GM19397 (cell line): ENCODE measurements at regions not wholly inside any gene's neighbourhood (a gene's known extent, or its start where the extent isn't known, plus 50 kb on each side); places are given as distances from the start of the nearest gene placed in this dataset.
A peak's percentile ranks its signal among the peaks of the same experiment; 100 is the strongest.

Experiments used
- ATAC-seq: cut with Tn5 transposase; IDR thresholded peaks from one replicate; pipeline ENCODE4 v1.9.1; 2021; ENCODE audit warnings: mild to moderate bottlenecking, moderate library complexity; ENCODE audit not compliant: unreplicated experiment

DNA sequence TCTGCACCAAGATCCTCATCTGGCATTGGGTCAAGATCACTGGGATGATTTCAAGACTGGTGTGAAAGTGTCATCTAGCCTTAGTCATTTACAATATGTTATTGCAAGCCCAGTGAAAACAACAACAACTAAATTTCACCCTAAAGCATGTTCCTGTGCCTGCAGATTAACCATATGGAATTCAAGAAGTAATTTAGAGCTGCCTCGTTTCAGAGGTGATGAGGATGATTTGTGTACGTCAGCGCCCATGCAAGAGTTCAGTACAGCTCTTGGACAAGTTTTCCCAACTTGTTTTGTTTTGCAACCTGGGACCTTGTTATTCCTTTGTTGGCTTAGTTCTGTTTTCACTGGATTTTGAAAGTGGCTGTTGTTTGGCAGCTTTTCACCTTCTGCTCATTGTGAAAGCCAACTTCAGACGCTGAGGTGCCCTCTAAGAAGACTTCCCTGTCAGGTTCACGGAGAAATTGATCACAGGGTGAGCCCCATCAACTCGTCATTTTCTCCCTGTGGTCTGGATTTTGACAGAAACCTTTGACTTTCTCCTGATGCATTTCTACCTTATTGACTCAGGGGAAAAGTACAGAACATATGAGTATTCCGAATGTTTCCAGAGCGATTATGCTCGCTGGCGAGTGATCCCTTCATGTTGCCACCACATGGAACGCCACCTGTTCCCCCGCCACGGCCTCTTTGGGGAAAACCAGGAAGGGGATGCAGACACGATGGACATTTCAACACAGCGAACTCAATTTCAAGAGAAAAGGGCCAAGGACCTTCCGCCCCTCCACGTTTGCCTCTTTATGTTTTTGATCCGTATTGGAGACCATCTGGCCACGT, 85.6 kb downstream of the FOXL1 start:
- no peak for ATAC-seq

DNA sequence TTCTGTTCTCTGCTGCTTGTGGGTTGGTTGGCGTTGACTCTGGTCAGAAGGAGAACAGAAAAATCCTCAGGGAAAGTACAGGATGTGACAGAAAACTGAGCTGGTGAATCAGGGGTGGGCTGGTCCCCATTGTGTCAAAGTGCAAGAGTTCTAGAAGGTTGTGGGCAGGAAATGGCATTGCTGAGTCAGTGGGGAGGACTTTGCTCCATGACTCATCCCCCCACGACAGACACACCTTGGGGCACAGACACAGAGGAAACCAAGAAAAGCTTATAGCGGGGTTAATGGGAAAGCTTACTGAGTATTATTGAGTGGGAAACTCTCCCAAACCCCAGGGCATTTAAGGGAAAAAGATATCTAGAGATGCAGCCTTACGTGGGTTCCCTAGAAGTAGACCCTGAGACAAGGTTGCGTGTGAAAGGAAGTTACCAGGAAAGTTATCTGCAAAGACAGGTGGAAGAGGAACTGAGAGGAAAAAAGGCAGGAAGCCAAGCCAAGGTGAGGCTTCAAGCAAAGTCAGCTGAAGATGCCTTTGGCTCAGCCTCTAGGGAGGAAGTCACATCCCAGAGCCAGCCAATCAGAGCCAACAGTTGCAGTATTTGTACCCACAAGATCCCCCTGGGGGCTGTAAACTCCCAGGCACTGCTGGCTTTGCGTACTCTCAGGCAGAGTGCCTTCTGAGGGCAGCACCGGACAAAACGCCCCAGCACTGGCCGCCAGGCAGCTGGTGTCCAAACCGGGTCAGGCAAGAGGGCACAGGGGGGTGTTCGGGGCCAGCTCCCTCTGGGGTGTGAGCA, 86.4 kb downstream of the FOXL1 start:
- ATAC-seq: peak; percentile 78

DNA sequence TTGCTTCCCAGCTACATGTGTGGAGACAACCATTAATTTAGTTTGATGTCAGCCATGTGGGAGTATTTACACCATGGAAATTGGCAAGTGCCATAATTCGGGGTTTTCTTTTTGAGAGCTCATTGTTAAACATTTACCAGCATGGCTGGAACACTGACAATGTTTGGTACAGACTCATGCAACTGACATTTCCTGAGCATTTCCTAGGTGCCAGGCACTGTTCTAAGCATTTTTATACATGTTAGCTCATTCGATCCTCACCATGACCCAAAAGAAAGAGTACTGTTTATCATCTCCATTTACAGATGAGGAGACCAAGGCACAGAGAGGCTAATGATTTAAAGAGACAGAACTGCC, 86.9 kb downstream of the FOXL1 start:
- ATAC-seq: peak; percentile 13

DNA sequence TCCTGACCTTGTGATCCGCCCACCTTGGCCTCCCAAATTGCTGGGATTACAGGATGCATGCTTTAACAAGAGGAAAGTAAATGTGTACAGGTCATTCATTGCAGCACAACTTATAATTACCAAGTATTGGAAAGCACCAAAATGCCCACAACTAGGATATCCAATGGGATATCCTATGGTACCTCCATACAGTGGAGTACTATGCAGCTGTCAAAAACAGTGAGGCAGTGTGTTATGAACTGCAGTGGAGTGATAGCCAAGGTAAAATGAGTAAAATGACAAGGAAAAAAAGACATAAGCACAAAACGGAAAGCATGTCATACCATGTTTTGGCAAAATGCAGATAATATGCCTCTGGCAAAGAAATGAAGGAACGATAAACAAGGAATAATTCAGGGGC, 87.6 kb downstream of the FOXL1 start:
- no peak for ATAC-seq

DNA sequence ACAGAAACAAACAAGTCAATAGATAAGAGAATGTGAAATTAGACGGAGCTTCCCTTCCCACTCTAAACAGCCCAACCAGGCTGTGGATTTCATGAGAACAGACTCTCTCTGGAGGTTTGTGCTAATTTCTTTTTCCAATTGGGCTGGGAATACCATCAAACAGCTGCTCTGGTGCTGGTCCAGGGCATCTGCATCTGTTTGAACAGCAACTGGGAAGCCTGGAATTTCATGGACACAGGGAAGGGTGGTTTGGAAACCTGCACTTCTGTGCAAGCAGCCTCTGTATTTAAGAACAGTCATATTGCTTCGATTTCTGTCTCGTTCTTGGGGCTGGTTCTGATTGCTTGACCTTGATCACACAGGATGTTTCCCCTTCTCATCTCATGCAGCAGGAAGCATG, 88.7 kb downstream of the FOXL1 start:
- ATAC-seq: no peak

DNA sequence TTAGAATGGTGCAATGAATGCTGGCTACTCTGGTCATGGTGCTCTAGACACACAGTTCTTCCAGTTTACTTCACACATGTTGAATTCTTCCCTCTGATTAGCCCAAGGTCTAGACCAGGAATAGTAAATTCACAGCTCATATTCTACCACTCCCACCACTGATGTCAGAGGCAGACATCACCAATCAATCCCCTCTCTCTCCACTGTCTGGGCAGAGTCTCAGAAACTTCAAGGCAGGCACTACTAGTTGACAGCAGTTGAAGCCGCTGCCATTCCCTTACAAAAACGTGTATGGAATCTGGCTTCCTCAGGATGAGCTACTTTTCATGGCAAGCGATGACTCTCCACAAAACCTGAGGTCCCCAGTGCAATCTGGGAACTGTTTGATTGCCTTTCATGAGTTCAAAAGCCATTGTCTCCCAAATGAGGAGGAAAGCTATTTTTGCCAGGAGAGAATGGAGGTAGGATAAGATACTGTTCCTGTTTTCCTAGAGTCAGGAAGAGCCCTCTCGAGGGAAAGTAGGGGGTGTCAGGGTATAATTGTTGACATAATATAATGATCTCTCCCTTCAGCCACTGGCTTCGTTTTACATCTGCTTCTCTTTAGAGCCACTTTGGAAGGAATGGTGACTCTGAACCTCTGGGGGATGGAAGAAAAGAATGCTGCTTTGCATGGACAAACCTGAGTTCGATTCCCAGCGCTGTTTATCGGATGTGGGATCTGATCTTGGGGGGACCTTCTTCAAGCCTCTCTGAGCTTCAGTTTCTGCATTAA, 90.0 kb downstream of the FOXL1 start:
- no peak for ATAC-seq

DNA sequence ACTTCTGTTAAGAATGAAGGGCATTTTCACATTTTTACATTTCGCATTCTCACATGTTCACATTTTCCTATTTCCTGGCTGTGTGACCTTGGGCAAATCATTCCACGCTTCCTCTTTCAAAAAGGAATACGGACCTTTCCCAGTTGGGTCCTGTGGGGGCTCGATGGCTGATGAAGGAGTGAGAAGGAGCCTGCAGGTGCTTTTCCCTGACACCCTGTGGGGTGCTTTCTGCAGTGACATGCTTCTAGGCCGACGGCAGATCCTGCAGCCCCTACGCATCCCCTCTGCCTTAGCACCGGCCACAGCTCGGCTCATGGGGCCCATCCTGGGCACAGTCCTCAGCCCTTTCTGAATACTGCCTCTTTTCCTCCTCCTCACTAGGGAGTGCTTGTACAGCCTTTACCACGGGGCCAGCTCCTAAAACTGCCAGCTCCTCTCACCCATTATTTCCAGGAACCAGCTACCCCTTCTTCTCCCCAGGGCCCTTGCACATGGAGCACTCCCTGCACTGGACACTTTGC, 91.0 kb downstream of the FOXL1 start:
- no peak for ATAC-seq

DNA sequence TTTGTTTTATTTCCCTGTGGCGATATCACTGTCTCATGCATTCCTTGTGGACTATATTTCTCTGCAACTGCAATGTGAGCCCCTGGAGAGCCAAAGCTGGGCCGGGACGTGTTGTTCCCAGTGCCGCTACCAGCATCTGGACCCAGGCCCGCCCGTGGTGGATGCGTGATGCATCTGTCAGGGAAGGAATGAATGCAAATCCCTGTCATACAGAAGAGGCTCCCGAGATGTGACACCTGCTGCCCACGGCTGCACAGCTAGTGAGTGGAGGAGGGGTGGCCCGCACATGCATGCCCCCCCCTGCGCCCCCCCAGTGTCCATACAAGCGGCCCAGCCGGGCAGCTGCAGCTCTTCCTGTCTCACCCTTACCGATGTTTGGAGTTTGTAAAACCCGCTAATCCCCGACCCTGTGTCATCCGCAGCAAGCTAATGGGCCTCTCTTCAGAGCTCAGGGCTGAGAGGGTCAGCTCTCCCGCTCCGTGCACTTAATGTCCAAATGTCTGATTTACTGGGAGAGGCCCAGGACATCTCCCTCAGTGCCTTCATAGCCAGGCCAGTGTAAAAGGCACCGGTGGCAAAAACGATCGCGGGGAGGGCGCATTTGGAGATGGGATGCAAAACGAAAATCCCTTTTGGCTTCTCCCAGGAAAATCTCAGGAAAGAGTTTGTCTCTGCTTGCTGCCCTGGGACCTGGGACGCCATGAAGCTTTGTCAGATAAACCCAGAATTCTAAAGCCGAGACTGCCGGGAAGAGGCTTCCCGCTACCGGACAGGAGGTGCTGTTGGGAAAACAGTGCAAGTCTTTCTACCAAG, 91.8 kb downstream of the FOXL1 start:
- no peak for ATAC-seq

DNA sequence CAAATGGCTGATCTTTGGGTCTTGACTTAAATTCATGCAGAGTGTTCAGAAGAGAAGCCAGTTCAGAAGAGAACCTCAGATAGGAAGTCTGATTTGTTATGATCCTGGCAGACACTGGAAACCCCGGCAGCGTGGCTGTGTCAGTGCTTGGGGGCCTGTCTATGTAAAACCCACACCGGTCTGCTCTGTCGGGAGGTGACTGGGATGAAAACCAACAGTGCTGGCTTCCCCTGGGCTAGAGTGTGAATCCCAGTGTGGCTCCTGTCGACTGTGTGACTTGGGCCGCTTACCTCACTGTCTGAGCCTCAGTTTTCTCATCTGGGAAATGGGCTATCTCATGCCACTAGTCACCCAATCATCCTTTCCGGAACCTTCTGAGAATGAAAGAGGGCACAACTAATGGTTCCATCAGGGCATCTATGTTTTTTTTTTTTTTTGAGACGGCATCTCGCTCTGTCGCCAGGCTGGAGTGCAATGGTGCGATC, 92.4 kb downstream of the FOXL1 start:
- no peak for ATAC-seq

DNA sequence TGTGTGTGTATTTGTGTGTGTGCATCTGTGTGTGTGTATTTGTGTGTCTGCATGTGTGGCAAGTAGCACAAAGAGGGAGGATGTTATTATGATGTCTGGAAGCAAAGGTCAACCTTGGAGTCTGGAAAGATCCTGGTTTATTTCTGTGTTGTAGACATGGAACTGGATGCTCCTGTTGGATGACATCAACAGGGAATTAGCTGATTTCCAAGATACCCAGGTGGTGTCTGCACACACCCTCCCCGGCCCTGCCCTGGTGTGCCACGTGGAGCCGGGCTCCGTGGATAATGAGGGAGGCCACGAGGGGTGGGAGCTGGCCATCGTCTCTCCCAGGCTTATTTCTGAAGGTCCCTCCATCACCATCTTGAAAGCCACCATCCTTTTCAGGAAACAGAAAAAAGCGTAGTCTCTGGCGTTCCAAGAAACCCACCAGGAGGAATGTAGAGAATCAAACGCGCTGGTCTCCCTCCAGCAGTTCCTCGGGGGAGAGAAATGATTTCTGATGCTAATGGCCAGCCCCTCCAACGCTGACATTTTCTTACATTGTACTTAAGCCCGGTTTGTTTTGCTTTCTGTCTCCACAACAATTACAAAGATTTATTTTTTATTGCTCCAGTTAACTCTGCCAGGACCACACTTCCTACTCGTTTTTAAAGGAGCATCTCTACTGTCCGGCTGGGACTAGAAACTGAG, 93.3 kb downstream of the FOXL1 start:
- ATAC-seq: no peak

DNA sequence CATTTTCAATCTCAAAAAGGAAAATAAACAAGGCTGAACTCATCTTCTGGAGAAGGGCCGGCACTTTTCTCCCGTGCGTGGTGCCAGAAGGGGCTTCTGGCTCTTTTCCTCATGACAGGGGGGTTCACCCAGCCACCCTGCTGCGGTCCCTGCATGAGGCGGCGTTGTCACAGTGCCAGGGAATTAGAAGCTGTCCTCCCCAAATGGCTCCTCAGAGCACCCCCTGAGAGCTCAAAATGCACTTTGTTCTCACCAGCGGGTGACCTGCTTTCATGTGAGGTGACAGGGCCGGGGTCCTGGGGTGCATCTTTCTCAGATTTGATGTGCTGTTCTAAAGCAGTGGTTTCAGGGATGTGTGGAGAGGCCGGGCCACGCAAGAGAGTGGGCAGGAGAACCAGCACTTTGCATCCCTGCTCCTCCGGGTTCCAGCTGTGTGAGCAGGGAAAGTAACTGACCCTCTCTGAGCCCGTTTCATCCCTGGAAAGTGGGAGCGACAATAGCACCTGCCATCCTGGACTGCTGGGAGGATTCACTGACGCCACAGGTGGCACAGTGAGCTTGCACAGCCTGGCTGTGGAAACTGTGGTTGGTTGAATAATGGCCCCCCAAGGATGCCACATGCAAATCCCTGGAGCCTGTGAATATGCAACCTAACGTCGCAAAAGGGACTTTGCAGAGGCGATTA, 94.0 kb downstream of the FOXL1 start:
- ATAC-seq: no peak

DNA sequence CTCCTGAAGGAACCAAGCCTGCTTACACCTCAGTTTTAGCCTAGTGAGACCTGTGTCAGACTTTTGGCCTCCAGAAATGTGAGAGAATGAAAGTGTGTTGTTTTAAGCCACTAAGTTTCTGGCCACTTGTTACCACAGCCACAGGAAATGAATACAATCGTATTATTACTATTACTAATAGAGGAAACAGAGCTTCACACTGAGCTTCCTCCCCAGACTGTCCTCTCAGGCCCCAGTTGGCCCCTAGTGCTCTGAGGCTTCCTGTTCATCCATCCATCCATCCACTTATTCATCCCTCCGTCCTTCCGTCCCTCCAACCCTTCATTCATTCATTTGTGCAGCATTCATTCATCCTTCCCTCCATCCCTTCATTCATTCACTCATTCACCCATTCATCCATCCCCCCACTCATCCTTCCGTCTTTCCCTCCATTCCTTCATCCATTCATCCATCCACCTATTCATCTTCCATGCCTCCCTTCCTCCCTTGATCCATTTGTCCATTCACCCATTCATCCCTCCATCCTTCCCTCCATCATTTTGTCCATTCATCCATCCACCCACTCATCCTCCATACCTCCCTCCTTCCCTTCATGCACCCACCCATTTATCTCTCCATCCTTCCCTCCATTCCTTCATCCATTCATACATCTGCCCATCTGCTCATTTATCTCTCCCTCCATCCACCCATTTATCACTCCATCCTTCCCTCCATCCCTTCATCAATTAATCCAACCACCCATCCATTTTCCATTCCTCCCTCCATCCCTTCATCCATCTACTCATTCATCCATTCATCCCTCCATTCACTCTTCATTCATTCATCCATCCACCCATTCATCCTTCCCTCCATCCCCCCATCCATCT, 95.0 kb downstream of the FOXL1 start:
- no peak for ATAC-seq

DNA sequence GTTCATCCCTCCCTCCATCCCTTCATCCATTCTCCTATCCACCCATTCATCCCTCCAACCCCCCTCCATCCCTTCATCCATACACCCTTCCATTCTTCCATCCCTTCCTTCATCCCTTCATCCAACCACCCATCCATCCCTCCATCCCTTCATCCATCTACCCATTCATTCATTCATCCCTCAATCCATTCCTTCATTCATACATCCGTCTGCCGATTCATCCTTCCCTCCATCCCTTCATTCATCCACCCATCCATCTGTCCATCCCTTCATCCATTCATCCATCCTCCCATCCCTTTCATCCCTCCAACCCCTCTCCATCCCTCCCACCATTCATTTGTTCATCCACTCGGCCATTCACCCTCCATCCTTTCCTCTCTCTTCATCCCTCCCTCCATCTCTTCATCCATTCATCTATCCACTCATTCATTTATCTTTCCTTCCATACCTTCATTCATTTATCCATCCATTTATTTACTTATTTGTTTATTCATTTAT, 95.7 kb downstream of the FOXL1 start:
- no peak for ATAC-seq

DNA sequence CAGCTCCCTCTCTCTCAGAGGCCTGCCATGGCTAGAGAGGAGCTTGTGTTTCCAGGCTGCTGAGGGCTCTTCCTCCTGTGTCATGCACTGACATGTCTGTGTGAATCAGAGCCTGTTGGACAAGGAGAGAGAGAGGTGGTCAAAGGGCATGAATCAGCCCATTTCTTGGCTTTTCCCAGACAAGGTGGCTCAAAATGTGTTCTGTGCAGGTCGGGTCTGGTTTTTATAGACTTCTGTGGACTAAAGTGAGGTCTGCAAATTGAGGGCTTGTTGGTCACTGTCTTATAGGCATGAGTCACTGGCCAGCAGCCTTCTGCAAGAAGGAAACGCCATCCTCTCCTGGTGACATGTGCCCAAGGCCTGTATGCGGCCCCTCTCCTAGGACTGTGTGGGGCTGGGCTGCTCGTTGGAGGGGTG, 97.9 kb downstream of the FOXL1 start:
- no peak for ATAC-seq

DNA sequence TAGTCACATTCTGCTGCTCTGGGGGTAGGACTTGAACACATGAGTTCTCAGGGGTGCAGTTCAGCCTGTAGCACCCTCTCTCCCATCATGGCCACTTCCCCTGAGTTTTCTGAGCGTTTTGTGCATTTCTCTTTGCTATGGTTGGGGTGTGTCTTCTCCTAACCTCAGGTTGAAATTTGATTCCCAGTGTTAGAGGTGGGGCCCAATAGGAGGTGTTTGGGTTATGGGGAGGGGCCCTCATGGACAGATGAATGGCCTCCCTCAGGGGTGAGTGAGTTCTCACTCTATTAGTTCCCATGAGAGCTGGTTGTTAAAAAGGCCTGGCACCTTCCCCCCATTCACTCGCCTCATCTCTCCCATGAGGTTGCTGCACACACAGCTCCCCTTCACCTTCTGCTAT, 101.1 kb downstream of the FOXL1 start:
- no peak for ATAC-seq

DNA sequence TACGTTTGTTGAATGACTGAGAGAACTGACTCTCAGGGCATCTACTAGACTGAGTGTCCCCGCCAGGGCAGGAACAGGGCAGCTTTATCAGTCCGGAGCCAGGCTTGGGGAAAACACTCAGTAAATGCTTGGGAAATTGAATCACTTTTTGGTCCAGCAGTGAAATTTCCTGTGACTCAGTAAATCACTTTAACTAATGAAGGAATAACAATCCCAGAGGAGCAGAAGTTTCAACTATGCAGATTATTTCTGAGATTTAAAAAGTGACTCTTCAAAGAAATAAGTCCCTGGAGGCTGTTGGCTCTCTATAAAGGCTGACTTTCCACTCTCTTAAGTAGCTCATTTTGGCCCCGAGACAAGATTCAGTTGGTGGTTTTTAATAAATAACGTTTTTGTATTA, 101.8 kb downstream of the FOXL1 start:
- no peak for ATAC-seq

DNA sequence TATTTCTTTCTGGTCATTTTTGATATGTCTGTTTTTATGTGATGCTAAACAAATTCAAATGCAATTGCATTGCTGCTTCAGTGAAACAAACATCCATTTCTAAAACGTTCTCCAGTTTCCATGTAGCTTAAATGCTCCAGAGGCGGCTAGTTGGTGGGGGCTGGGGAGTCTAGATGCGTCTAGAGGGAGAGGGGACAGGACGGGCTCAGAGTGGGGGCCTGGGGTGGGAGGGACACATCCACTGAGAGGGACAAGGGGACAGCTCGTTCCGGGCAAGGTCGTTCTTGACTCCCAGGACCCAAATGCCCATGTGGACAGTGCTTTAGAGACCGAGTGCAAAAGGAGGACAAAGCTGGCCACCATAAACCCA, 102.3 kb downstream of the FOXL1 start:
- ATAC-seq: no peak
